Left ventricle myocardium inferior (tissue), 1 donor: ENCODE measurements at regions not wholly inside any gene's neighbourhood (a gene's known extent, or its start where the extent isn't known, plus 50 kb on each side); places are given as distances from the start of the nearest gene placed in this dataset.
"Not testable (repeated sequence)": the region's sequence is repeated elsewhere in the genome, so short reads cannot be mapped to it uniquely, and the experiment has no call there.

Experiments
- DNase-seq: peaks from one replicate; pipeline ENCODE4 v3.0.0-alpha.2; 2020
- H3K27ac ChIP-seq: fragments of 200-600 bp; replicated peaks from 2 replicates; pipeline ENCODE4 v1.8.0; 2021
- H3K27me3 ChIP-seq: fragments of 200-600 bp; 2 replicates; pipeline ENCODE4 v1.8.0; 2021; ENCODE audit warnings: low read depth
- H3K36me3 ChIP-seq: fragments of 200-600 bp; 2 replicates; pipeline ENCODE4 v1.8.0; 2021
- H3K4me1 ChIP-seq: fragments of 200-600 bp; 2 replicates; pipeline ENCODE4 v1.8.0; 2021
- H3K4me3 ChIP-seq: fragments of 200-600 bp; 2 replicates; pipeline ENCODE4 v1.8.0; 2021; ENCODE audit warnings: mild to moderate bottlenecking, moderate library complexity
- H3K9me3 ChIP-seq: fragments of 200-600 bp; replicated peaks from 2 replicates; pipeline ENCODE4 v1.8.0; 2021
- intact Hi-C: fragments of 100-400 bp; cut with micrococcal nuclease; formaldehyde crosslinking; loops from one replicate; pipeline ENCODE4 v1.11.0; 2022
- TF ChIP-seq, protein P1 (sequence below): fragments of 200-600 bp; IDR thresholded peaks from 2 replicates; pipeline ENCODE4 v1.8.0; 2021; ENCODE audit warnings: antibody characterized with exemption, mild to moderate bottlenecking, borderline replicate concordance
- donor health status: DM: no; HTN: yes; CAD: no; lungs with severe emphysema.

DNA sequence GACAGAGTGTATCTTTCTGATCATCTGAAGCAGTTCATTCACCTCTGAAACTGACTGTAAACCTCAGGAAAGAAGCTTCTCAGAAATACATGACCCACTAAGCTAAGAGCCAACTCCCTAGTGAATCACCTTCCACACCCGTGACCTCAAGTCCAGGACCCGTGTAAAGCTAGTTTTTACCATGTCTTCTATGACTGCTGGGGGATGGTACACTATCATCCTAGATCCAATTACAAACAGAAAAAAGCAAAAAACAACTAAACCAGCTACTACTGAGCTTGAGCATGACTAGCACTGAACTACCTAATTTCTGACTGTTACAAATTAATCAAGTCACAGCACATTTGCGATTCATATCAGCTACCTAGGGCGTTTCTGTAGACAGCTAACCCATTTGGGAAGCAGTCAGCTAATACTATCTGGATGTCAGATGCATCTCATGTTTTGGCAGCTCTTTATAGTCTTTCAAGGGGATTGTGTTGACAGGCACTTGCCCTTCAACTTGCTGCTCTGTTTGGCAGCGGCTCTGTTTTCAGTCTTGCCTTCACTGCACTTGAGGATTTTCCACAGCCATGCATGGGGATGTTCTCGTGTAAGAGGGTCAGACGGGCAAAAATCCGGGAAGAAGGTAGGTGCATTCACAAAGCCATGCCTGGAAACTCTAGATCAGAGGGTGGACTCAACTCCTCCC lies 350.3 kb downstream of the ANAPC1 start:
- intact Hi-C loops, H3K27ac ChIP-seq, DNase-seq, H3K4me3 ChIP-seq, H3K27me3 ChIP-seq, H3K36me3 ChIP-seq, H3K9me3 ChIP-seq: not testable (repeated sequence)
- peaks cover 13% of the 10 kb centered on the region for H3K4me1 ChIP-seq

DNA sequence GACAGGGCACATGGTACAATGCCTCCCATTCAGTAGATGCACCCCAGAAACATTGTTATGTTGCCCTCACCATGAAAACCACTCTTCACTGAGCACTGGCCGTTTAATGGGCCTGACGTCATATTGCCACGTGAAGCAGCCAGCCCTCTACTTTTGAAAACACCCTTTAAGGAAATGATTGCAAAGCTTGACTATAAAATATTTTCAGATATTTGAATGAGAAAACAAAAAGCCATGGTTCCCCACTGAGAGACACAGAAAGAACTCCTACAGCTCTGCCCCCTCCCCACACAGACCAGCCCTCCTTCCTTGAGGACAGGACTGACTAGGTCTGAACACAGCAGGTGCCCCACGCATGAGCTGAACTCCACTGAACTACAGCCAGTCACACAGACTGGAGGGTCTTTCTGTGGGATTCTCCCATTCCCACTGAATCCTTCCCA lies 349.1 kb downstream of the ANAPC1 start:
- H3K4me3 ChIP-seq = no peak overlapping the region
- no peak overlapping the region for H3K27ac ChIP-seq
- TF ChIP-seq, protein P1, sequence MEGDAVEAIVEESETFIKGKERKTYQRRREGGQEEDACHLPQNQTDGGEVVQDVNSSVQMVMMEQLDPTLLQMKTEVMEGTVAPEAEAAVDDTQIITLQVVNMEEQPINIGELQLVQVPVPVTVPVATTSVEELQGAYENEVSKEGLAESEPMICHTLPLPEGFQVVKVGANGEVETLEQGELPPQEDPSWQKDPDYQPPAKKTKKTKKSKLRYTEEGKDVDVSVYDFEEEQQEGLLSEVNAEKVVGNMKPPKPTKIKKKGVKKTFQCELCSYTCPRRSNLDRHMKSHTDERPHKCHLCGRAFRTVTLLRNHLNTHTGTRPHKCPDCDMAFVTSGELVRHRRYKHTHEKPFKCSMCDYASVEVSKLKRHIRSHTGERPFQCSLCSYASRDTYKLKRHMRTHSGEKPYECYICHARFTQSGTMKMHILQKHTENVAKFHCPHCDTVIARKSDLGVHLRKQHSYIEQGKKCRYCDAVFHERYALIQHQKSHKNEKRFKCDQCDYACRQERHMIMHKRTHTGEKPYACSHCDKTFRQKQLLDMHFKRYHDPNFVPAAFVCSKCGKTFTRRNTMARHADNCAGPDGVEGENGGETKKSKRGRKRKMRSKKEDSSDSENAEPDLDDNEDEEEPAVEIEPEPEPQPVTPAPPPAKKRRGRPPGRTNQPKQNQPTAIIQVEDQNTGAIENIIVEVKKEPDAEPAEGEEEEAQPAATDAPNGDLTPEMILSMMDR = no peak

DNA sequence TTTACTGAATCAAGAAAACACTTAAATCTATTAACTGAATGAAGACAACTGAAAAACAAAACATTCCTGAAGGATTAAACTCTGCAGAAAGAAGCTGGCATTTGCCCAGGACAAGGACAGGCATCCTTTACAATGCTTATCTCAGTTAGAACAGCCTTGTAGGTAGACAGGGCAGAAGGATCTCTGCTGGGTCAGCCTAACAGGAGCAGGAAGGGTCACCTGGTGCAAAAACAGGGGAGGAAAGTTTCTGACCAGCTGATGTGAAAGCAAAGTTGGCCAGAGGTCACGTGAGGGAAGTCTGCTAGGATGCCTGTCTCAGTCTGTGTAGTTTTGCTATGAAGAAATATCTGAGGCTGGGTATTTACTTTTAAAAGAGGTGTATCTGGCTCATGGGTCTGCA lies 348.6 kb downstream of the ANAPC1 start:
- no peak for DNase-seq
- H3K27ac ChIP-seq = no peak overlapping the region
- TF ChIP-seq, protein P1 = no peak
- intact Hi-C loops = no loop called here
- no peak overlapping the region for H3K4me3 ChIP-seq
- no peaks in the 10 kb centered on the region for H3K36me3 ChIP-seq
- peaks cover 13% of the 10 kb centered on the region for H3K4me1 ChIP-seq
- no peaks in the 10 kb centered on the region for H3K9me3 ChIP-seq
- peaks cover 7% of the 10 kb centered on the region for H3K27me3 ChIP-seq

More for the DNA sequence above, 349.1 kb downstream of the ANAPC1 start:
- Histone ChIP-seq H3K4me1 (peaks cover 13% of the 10 kb centered on the region), H3K9me3 (no peaks in the 10 kb centered on the region), H3K36me3 (no peaks in the 10 kb centered on the region), H3K27me3 (peaks cover 7% of the 10 kb centered on the region)
- no peak for DNase-seq
- intact Hi-C loops = no loop called here

DNA sequence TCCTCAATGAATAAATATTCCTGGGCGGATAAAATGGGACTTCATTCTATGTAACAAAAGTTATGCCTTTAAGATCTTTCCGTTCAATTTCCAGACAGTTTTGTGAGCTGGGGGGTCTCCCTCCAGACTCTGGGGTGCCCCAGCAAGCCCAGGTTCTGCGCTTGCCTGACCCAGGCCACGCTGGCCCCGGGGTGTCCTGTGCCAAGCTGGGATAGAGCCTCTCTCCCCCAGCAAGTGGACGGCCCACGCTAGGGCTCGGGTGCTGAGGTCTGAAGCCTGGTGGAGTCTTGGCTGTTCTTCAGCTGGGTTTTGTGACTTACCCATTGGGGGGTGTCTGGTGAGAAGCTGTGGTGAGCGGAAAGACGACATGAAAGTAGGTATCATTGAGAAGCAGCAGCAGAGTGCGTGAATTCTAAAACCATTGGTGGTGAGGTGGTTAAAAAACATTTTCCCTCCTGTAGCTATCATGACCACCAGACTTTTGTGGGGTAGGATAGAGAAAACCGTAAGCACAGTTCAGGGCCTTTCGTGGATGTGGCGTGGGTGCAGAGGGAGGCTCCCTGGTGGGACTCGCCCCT lies 346.8 kb downstream of the ANAPC1 start:
- no peak overlapping the region for H3K27ac ChIP-seq
- H3K4me1 ChIP-seq = peaks cover 13% of the 10 kb centered on the region
- peaks cover 7% of the 10 kb centered on the region for H3K27me3 ChIP-seq
- no peaks in the 10 kb centered on the region for H3K36me3 ChIP-seq
- intact Hi-C loops = no loop called here
- TF ChIP-seq, protein P1 = no peak
- no peak for DNase-seq
- H3K9me3 ChIP-seq = no peaks in the 10 kb centered on the region
- no peak overlapping the region for H3K4me3 ChIP-seq

DNA sequence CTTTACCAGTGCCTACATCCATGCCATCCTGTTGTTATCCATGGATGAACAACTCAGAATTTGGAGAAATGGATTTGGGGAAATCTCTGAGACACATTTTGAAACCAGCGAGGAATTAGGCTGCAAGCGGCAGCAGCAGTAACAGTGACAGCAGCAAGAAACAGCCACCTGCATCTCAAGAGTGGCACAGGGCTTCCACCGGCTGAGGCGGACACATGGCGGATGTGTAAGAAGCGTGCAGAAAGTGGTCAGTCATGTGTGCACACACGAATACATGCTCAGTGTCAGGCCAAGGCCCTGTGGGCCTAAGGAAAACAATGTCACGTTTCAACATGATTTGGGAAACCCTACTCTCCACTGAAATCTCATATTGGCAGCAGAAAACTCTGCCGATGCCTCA lies 344.0 kb downstream of the ANAPC1 start:
- H3K9me3 ChIP-seq, H3K4me1 ChIP-seq, DNase-seq, intact Hi-C loops, H3K27ac ChIP-seq, H3K27me3 ChIP-seq, H3K36me3 ChIP-seq, H3K4me3 ChIP-seq: not testable (repeated sequence)

DNA sequence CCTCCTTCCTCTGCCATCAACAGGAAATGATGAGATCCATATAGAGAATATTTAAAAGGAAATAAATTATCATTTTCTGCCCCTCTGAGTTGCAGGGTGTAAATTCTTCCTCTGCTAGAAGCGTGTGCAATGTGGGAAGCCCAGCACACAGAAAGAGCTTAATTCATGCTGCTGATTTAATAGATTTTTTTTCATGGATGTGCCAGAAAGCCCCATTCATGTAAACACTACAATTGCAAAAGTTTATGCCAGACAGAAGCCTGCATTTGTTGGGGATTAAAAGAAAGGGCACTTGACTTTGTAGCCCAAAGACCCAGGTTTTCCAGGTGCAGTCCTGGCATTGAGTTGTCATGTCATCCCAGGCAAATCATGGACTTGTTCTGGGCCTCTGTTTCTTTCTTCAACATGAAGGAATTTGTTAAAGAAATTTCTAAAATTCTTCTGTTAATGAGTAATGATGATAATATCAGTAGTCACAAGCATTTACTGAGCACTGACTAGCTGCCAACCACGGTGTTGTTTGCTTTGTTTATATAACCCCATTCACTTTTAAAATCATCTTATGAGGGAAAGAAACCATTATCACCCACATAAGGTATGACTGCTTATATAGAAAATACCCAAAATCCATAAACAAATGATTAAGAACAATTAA lies 341.7 kb downstream of the ANAPC1 start:
- DNase-seq, H3K27me3 ChIP-seq, H3K36me3 ChIP-seq, H3K27ac ChIP-seq, H3K9me3 ChIP-seq, intact Hi-C loops, H3K4me3 ChIP-seq, H3K4me1 ChIP-seq: not testable (repeated sequence)

DNA sequence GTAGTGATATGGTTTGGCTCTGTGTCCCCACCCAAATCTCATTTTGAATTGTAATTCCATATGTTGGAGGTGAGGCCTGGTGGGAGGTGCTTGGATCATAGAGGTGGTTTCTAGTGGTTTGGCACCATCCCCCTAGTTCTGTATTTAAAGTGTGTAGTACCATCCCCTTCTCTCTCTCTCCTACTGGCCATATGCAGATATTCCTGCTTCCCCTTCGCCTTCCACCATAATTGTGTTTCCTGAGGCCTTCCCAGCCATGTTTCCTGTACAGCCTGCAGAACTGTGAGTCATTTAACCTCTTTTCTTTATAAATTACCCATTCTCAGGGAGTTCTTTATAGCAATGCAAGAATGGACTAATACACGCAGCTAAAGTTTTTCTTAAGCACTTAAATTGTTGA lies 340.0 kb downstream of the ANAPC1 start:
- intact Hi-C loops, H3K4me3 ChIP-seq, DNase-seq, H3K9me3 ChIP-seq, H3K36me3 ChIP-seq, H3K4me1 ChIP-seq, H3K27me3 ChIP-seq, H3K27ac ChIP-seq: not testable (repeated sequence)

DNA sequence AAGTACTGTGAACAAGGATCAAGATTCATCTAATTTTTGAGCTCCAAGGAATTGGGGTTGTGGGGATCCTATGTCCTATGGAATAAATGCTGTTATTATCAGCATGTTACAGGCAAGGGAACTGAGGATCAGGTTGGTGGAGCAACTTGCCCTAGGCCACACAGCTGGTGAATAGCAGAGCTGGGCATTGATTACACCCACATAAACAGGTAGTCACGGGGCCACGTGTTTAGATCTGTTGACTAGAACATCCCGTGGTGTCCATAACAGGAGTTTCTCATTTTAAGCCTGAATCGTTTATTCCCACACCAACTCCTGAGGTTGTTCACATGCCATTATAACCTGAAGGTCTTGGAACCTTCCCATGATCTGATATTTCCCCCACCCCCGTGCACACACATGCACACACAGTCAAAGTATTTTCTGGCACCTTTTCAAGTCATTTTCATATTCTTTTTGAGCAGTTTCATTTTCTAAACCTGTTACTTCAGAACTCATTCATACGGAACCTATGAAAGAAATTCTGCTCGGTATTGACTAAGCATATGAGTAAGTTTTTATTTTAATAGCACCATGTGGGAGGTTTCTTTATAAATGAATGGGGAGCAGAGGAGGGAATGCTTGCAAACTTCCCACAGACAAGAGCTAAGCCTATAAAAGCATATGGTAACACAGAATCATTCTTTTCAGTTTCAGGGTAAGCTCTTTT lies 338.1 kb downstream of the ANAPC1 start:
- H3K9me3 ChIP-seq, H3K27ac ChIP-seq, intact Hi-C loops, DNase-seq, H3K27me3 ChIP-seq, H3K4me1 ChIP-seq, H3K4me3 ChIP-seq, H3K36me3 ChIP-seq: not testable (repeated sequence)

DNA sequence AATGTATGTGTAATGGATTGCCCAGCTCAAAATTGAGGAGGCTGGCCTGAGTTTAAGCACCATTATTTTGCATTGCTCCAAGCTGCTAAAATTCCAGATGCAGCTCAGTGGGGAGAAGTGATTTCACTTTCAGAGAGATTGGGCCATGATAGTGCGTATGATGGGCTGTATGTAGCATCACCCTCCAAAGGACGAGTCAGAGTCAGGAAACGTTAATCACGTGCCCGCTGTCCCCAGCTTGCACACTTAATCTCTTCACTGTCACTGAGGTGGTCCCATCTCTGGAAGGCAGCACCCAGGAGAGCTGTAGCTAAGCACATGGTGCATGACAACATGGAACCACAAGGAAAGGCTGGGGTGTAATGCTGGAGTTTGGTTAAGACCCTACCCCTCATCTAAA lies 337.4 kb downstream of the ANAPC1 start:
- DNase-seq, H3K9me3 ChIP-seq, intact Hi-C loops, H3K27me3 ChIP-seq, H3K4me1 ChIP-seq, H3K27ac ChIP-seq, H3K4me3 ChIP-seq, H3K36me3 ChIP-seq: not testable (repeated sequence)

DNA sequence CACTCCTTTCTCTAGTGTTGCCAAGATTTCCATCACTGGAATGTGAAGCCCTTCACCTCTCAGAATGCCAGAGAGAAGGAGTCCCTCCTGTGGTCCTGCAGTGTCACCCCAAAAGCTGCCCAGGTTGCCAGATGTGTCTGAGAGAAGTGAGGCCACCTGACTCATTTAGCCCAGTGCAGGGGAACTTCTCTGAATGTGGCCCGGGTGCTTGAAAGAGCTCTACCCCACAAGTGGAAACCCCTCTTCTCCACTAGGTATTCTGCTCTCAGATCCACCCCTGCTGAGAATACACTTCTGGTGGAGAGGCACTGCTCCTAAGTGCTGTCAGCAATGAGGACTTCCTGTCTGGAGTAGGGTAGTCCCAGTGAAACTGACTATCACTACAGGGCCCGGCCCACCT lies 334.8 kb downstream of the ANAPC1 start:
- H3K9me3 ChIP-seq, intact Hi-C loops, H3K27me3 ChIP-seq, DNase-seq, H3K4me3 ChIP-seq, H3K27ac ChIP-seq, H3K36me3 ChIP-seq, H3K4me1 ChIP-seq: not testable (repeated sequence)
